HG02938 (cell line): ENCODE measurements at regions not wholly inside any gene's neighbourhood (a gene's known extent, or its start where the extent isn't known, plus 50 kb on each side); places are given as distances from the start of the nearest gene placed in this dataset.
"Not testable (repeated sequence)": the region's sequence is repeated elsewhere in the genome, so short reads cannot be mapped to it uniquely, and the experiment has no call there.

Experiments used
- ATAC-seq: cut with Tn5 transposase; IDR thresholded peaks from one replicate; pipeline ENCODE4 v1.9.1; 2021; ENCODE audit warnings: mild to moderate bottlenecking, moderate library complexity; ENCODE audit not compliant: unreplicated experiment

- ATAC-seq = no peak
Observed at GRCh38 chr3:176005564-176005963, 1146.4 kb downstream of the NAALADL2 start.

DNA sequence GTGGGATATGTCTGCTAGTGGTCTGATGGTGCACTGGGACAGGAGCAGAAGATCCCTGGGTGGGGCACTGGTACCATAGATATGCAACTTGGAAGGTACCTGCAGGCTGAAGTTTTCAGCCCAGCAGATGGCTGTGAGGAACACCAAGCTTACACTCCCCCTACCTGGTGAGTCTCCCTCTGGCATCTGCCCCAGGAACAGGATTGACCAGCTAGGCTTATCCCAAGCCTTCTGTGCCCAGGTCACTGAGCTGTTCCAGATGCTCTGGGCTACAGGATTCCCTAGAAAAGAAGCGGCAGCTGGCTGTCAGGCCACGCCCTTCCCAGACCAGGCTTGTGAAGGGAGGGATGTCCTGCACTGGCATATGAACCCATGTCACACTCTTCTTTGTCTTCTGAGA is 1130.0 kb downstream of the NAALADL2 start:
- no peak for ATAC-seq

- ATAC-seq = no peak
Observed at GRCh38 chr3:175988401-175988800, 1129.3 kb downstream of the NAALADL2 start.

GRCh38 chr3:175985781-175986180 is 1126.6 kb downstream of the NAALADL2 start:
- no peak for ATAC-seq

GRCh38 chr3:175983379-175983778 is 1124.2 kb downstream of the NAALADL2 start:
- no peak for ATAC-seq

DNA sequence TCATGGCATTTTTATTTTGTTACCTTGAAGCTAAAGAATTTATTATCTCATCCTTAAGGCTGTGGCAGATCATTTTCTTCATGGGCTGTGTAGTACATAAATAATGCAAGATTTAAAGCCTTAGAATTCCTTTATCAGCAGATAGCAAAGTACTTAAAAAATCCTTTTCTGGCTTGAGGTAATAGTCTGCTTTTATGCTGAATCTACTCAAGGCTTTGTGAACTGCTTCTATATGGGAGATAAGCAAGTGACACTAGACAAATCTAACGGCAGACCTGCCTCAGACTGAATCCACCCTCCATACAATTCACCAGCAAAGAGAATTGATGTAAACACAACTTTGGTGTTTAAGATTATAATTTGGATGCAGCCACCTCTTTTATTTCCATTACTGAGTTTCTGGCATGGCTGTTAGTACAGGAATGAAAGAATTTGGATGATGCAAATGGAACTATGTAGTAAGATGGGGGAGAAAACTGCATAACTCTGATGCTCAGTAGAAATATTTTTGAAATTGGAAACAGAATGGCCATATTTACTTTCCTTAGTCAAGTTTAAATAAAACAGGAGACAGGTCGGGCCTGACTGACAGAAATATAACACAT is 1121.5 kb downstream of the NAALADL2 start:
- no peak for ATAC-seq

DNA sequence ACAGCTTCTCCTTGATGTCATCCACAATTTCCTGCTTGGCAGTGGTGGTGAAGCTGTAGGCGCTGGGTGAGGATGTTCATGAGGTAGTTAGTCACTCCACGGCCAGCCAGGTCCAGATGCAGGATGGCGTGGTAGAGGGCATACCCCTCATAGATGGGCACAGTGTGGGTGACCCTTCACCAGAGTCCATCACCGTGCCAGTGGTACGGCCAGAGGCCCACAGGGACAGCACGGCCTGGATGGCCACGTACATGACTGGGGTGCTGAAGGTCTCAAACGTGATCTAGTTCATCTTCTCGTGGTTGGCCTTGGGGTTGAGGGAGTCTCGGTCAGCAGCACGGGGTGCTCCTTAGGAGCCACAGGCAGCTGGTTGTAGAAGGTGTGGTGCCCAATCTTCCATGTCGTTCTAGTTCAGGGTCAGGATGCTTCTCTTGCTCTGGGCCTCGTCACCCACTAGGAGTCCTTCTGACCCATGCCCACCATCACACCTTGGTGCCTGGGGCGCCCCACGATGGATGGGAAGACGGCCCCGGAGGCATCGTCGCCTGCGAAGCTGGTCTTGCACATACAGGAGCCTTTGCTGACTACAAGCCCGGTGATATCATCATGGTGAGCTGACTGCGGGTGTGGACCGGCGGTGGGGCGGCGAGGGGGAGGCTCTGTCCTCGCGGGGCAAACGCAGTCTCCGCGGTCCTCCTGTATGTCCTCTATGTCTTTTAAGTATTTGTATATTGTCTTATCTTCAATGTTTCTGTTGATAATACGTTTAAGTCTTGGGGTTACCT is 1119.0 kb downstream of the NAALADL2 start:
- ATAC-seq = no peak

- ATAC-seq = no peak
Observed at GRCh38 chr3:175969456-175969855, 1110.3 kb downstream of the NAALADL2 start.

DNA sequence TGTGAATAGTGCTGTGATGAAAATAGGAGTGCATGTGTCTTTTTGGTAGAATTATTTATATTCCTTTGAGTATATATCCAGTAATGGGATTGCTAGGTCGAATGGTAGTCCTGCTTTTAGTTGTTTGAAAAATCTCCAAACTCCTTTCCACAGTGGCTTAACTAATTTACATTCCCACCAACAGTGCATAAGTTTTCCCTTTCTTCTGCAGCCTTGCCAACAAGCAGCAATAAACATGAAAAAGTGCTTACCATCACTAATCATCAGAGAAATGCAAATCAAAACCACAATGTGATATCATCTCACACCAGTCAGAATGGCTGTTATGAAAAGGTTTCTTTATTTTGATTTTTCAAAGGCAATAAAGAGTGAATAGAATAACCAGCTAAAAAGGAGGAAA is 1105.9 kb downstream of the NAALADL2 start:
- ATAC-seq = no peak

GRCh38 chr3:175957427-175957826 is 1098.3 kb downstream of the NAALADL2 start:
- ATAC-seq = no peak

GRCh38 chr3:175956964-175957363 is 1097.8 kb downstream of the NAALADL2 start:
- no peak for ATAC-seq

GRCh38 chr3:175951047-175951694 is 1092.0 kb downstream of the NAALADL2 start:
- no peak for ATAC-seq

GRCh38 chr3:175948041-175948440 is 1088.9 kb downstream of the NAALADL2 start:
- no peak for ATAC-seq

GRCh38 chr3:175941352-175941751 is 1082.2 kb downstream of the NAALADL2 start:
- no peak for ATAC-seq

DNA sequence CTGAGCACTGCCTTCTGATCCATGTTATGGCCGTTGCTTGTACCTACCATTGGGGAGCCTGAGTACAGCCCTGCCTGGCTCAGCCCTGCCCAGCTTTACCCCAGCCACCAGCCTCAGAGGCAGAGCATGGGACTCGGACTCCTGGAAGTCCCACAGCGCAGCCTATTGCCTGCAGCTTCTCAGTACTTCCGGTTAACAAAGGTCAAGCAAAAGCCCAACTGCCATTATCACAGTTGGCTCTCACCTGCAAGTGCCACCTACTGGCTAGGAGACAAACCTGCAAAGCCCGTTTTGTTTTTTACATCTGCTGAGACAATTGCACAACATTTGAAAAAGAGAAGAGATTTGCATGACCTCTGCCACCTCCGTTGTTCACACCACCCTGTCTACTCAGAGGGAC is 1081.7 kb downstream of the NAALADL2 start:
- ATAC-seq = no peak

DNA sequence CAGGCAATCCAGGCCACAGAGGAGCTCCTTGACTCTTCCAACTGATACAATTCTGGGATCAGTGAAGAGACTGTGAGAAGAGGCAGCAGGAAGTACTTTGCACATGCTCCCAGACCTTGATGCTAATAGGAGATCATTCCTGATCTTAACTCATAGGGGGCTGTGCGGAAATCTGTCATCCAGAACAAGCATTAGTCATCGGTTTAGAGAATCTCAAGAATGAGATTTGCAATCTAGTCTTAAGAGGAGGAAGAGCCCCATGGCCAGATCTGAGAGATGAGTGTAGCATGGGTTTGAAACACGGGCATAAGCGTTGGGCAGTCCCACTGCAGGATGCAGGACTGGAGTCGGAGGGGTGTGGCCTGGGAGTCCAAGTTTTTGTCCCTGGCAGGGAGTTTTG is 1081.1 kb downstream of the NAALADL2 start:
- ATAC-seq = no peak

GRCh38 chr3:175937367-175937766 is 1078.2 kb downstream of the NAALADL2 start:
- ATAC-seq = not testable (repeated sequence)

DNA sequence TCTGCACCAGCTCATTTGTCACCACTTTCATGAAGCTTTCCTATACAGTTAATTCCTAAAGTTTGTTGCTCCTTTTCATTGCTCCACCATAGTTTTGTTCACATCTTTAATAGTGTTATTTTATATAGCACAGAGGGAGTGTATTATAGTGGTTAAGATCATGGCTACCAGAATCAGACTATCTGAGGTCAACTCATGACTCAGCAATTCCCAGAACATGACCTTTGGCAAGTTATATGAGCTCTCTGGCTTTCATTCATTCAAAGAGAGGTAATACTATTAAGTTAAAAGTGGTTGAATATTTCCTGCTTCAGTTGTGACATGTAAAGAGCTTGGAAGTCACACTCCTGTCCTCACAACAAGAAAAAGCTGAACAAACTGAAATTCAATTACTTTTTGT is 1073.5 kb downstream of the NAALADL2 start:
- no peak for ATAC-seq

GRCh38 chr3:175919133-175919532 is 1060.0 kb downstream of the NAALADL2 start:
- no peak for ATAC-seq

GRCh38 chr3:175916191-175916934 is 1057.2 kb downstream of the NAALADL2 start:
- ATAC-seq = no peak

GRCh38 chr3:175914785-175915184 is 1055.7 kb downstream of the NAALADL2 start:
- ATAC-seq = no peak
